ENCODE measurements at regions not wholly inside any gene's neighbourhood (a gene's known extent, or its start where the extent isn't known, plus 50 kb on each side); places are given as distances from the start of the nearest gene placed in this dataset.

DNA sequence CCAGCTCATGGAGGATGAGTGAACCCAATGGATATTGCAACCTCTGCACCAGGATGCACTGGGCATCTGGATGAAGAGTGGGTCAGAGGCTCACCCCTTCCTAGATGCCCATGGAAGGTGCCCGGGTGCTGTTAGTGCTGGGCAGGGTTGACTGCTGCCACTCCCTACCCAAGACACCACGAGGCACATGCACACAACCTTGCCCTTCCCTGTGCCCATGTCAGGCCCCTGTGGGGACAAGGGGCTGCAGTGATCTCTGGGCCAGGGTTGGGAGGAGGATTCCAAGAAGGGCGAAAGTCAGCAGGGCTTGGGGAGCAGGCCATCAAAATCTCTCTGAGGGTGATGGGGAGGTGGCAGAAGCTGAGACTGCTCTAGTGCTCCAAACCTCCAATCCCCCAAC is 309.7 kb upstream of the ST6GAL2 start:
- Histone ChIP-seq H2BK15ac (ENCODE audit: low read depth, low read length) (no peak overlapping the region), H4K5ac (ENCODE audit: insufficient read length, low read depth, low read length) (no peak overlapping the region), H3K27ac (ENCODE audit: insufficient read length, low read depth, low read length) (no peak overlapping the region), H3K79me1 (ENCODE audit: insufficient read depth, low read depth, low read length, poor library complexity, severe bottlenecking) (no peaks in the 10 kb centered on the region), H3K14ac (ENCODE audit: insufficient read depth, low read length) (no peak overlapping the region), H3K9me3 (ENCODE audit: control insufficient read depth, low read depth, low read length) (no peaks in the 10 kb centered on the region), H2AFZ (ENCODE audit: low read length) (no peak overlapping the region), H3K4me1 (ENCODE audit: insufficient read depth, low read length) (no peaks in the 10 kb centered on the region), H3K4ac (ENCODE audit: low read depth, low read length) (no peak overlapping the region), H3K56ac (ENCODE audit: insufficient read length, low read depth, low read length) (no peak overlapping the region), H3K79me2 (ENCODE audit: insufficient read depth, low read length) (no peaks in the 10 kb centered on the region), H3T11ph (ENCODE audit: low read length) (no peak overlapping the region), H2BK12ac (ENCODE audit: insufficient read length, low read depth, low read length) (no peak overlapping the region), H3K18ac (ENCODE audit: insufficient read length, low read depth, low read length) (no peak overlapping the region), H4K20me1 (ENCODE audit: control insufficient read depth, insufficient read depth, insufficient read length) (no peaks in the 10 kb centered on the region), H3K4me2 (ENCODE audit: insufficient read depth, insufficient read length, low read length) (no peak overlapping the region), H3K23ac (ENCODE audit: insufficient read length, low read depth, low read length) (no peak overlapping the region), H2BK120ac (ENCODE audit: low read depth, low read length, poor library complexity, severe bottlenecking) (no peak overlapping the region), H3K9ac (ENCODE audit: extremely low read depth, insufficient read length, low read length) (no peak overlapping the region), H4K91ac (ENCODE audit: insufficient read length, low read depth, low read length) (no peak overlapping the region), H3K27me3 (ENCODE audit: insufficient read depth, low read length) (no peaks in the 10 kb centered on the region), H2BK5ac (ENCODE audit: insufficient read length, low read length) (no peak overlapping the region), H2BK20ac (ENCODE audit: low read depth, low read length, poor library complexity, severe bottlenecking) (no peak overlapping the region), H4K8ac (replicated peaks; ENCODE audit: insufficient read length, low read depth, low read length) (no peak overlapping the region), H3K23me2 (ENCODE audit: insufficient read length, low read depth, low read length, poor library complexity, severe bottlenecking) (no peaks in the 10 kb centered on the region), H2AK5ac (ENCODE audit: insufficient read length, low read length) (no peak overlapping the region)
- DNase-seq, result no peak
- no peaks in the 10 kb centered on the region for H3K36me3 Mint-ChIP-seq (ENCODE audit: insufficient read depth in 1 of 3, low read depth in 3 of 3)
- H3K4me1 Mint-ChIP-seq, result no peaks in the 10 kb centered on the region
- no peak overlapping the region for H3K27ac Mint-ChIP-seq
- TF ChIP-seq CTCF (conservative IDR thresholded peaks at IDR 0.05), result no peak
- H3K27me3 Mint-ChIP-seq (ENCODE audit: low read depth), result no peaks in the 10 kb centered on the region; the same call in 1 of the 2 replicates
- H3K4me3 Mint-ChIP-seq, result no peak overlapping the region
- WGBS (ENCODE audit: extremely low coverage, insufficient read length, low lambda C conversion rate), result no CpG with 5 or more reads among the region's 3 CpGs
- no peaks in the 10 kb centered on the region; a peak in 1 of 5 replicates for H3K9me3 Mint-ChIP-seq

Data from H9 (cell line).